NCI-H446 (cell line): ENCODE measurements at regions not wholly inside any gene's neighbourhood (a gene's known extent, or its start where the extent isn't known, plus 50 kb on each side); places are given as distances from the start of the nearest gene placed in this dataset.
"Not testable (repeated sequence)": the region's sequence is repeated elsewhere in the genome, so short reads cannot be mapped to it uniquely, and the experiment has no call there.

Experiments used
- DNase-seq, 2 experiments: peaks; one replicate each; lab custom pipeline; 2025; lab: John Stamatoyannopoulos, UW

GRCh38 chr15:30688684-30689083 is 62.8 kb downstream of the ARHGAP11B start:
- not testable (repeated sequence) for DNase-seq

GRCh38 chr15:30690153-30690552 is 64.2 kb downstream of the ARHGAP11B start:
- not testable (repeated sequence) for DNase-seq

GRCh38 chr15:30695811-30696210 is 69.9 kb downstream of the ARHGAP11B start:
- not testable (repeated sequence) for DNase-seq

- not testable (repeated sequence) for DNase-seq
These were observed 70.7 kb downstream of the ARHGAP11B start for GRCh38 chr15:30696439-30697314.

GRCh38 chr15:30697315-30697685 is 71.4 kb downstream of the ARHGAP11B start:
- not testable (repeated sequence) for DNase-seq

GRCh38 chr15:30700006-30700597 is 74.2 kb downstream of the ARHGAP11B start:
- not testable (repeated sequence) for DNase-seq

GRCh38 chr15:30707976-30708685 is 82.2 kb downstream of the ARHGAP11B start:
- not testable (repeated sequence) for DNase-seq

- not testable (repeated sequence) for DNase-seq
These were observed 82.9 kb downstream of the ARHGAP11B start for GRCh38 chr15:30708809-30709208.

- DNase-seq = not testable (repeated sequence)
These were observed 92.2 kb downstream of the ARHGAP11B start for GRCh38 chr15:30718038-30718643.

- not testable (repeated sequence) for DNase-seq
These were observed 93.4 kb downstream of the ARHGAP11B start for GRCh38 chr15:30719363-30719762.

- DNase-seq = not testable (repeated sequence)
These were observed 94.9 kb downstream of the ARHGAP11B start for GRCh38 chr15:30720825-30721224.

- DNase-seq = not testable (repeated sequence)
These were observed 95.6 kb downstream of the ARHGAP11B start for GRCh38 chr15:30721529-30721928.

GRCh38 chr15:30723540-30724175 is 97.7 kb downstream of the ARHGAP11B start:
- DNase-seq = not testable (repeated sequence)

- not testable (repeated sequence) for DNase-seq
These were observed 104.1 kb downstream of the ARHGAP11B start for GRCh38 chr15:30729880-30730590.

- not testable (repeated sequence) for DNase-seq
These were observed 104.7 kb downstream of the ARHGAP11B start for GRCh38 chr15:30730633-30731032.

- not testable (repeated sequence) for DNase-seq
These were observed 106.2 kb downstream of the ARHGAP11B start for GRCh38 chr15:30732100-30732499.

GRCh38 chr15:30735884-30736564 is 110.1 kb downstream of the ARHGAP11B start:
- DNase-seq = not testable (repeated sequence)

- DNase-seq = not testable (repeated sequence)
These were observed 116.9 kb downstream of the ARHGAP11B start for GRCh38 chr15:30742796-30743195.

GRCh38 chr15:30749048-30749447 is 123.1 kb downstream of the ARHGAP11B start:
- DNase-seq = not testable (repeated sequence)

- DNase-seq = not testable (repeated sequence)
These were observed 129.2 kb downstream of the ARHGAP11B start for GRCh38 chr15:30755036-30755687.
